ENCODE measurements at regions not wholly inside any gene's neighbourhood (a gene's known extent, or its start where the extent isn't known, plus 50 kb on each side); places are given as distances from the start of the nearest gene placed in this dataset.

DNA sequence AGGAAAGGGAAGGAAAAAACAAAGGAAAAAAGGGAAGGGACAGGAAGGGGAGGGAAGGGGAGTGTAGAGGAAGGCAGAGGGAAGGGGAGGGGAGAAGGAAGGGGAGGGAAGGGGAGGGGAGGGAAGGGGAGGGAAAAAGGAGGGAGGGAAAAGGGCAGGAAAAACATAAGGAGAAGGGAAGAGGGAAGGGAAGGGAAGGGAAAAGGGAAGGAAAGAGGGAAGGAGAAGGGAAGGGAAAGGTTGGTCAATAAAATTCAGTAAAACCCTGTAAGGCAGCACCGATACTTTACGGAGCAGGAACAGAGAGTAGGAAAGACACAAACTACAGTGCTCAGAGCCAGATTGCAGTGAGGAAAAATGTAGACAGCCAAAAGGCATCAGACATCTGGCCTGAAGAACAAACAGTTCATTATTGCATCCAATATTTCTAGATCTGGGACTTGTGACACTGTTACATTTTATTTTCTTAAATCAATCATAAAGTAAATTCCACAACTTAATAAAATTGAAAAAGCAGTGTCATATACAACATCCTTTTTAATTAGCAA is 322.0 kb downstream of the CRPPA start:
- intact Hi-C loops (cut with micrococcal nuclease), result no loop called here
- Mint-ChIP-seq H3K36me3 (ENCODE audit: insufficient read depth, unreplicated experiment) (no peaks in the 10 kb centered on the region), H3K4me1 (ENCODE audit: insufficient read depth, unreplicated experiment) (peaks cover 4% of the 10 kb centered on the region), H3K27ac (ENCODE audit: low read depth, unreplicated experiment) (no peak overlapping the region), H3K27me3 (ENCODE audit: insufficient read depth, unreplicated experiment) (no peaks in the 10 kb centered on the region), H3K4me3 (ENCODE audit: unreplicated experiment) (no peak overlapping the region), H3K9me3 (ENCODE audit: unreplicated experiment) (no peaks in the 10 kb centered on the region)
- POLR2A ChIA-PET, result no interaction called here
- BruUV-seq (replicated peaks), result no TSS peak
- TF ChIP-seq, protein P1, sequence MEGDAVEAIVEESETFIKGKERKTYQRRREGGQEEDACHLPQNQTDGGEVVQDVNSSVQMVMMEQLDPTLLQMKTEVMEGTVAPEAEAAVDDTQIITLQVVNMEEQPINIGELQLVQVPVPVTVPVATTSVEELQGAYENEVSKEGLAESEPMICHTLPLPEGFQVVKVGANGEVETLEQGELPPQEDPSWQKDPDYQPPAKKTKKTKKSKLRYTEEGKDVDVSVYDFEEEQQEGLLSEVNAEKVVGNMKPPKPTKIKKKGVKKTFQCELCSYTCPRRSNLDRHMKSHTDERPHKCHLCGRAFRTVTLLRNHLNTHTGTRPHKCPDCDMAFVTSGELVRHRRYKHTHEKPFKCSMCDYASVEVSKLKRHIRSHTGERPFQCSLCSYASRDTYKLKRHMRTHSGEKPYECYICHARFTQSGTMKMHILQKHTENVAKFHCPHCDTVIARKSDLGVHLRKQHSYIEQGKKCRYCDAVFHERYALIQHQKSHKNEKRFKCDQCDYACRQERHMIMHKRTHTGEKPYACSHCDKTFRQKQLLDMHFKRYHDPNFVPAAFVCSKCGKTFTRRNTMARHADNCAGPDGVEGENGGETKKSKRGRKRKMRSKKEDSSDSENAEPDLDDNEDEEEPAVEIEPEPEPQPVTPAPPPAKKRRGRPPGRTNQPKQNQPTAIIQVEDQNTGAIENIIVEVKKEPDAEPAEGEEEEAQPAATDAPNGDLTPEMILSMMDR (IDR thresholded peaks at IDR 0.05; ENCODE audit: unreplicated experiment), result no peak
- no peak for DNase-seq (ENCODE audit: unreplicated experiment)
- CTCF ChIA-PET, result interaction anchor here (0.7 to 3.2 kb wide), 3 partner anchors 15 to 429 kb away, joined by 3 to 19 read pairs (median 6); no protein-coding TSS in a partner anchor

DNA sequence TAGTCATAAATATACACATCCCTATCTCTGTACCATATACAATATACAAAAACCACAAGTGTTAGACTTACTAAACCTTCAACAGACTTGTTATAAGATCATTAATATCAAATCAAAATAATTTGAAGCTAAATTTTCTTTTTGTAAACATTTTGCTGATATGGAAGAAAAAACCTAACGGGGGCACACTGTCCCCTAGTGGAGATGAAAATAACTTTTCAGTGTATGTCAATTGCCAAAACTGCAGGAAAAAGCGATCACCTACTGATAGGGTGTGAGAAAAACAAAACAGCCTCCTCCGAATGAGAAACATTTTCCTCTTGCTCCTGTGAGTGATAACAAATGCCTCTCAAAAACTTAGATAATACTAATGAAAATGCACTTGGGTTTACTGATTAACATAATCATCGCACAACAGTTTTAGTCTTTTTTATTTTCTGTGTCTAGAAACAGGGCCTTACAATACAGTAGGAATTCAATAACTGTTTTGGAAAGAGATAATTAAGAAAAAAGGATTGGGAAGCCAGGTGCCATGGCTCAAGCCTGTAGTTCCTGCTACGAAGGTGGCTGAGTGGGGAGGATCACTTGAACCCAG is 322.7 kb downstream of the CRPPA start:
- Mint-ChIP-seq H3K27me3 (ENCODE audit: insufficient read depth, unreplicated experiment) (no peaks in the 10 kb centered on the region), H3K27ac (ENCODE audit: low read depth, unreplicated experiment) (no peak overlapping the region), H3K9me3 (ENCODE audit: unreplicated experiment) (no peaks in the 10 kb centered on the region), H3K4me3 (ENCODE audit: unreplicated experiment) (no peak overlapping the region), H3K36me3 (ENCODE audit: insufficient read depth, unreplicated experiment) (no peaks in the 10 kb centered on the region), H3K4me1 (ENCODE audit: insufficient read depth, unreplicated experiment) (peaks cover 4% of the 10 kb centered on the region)
- TF ChIP-seq, protein P1 (IDR thresholded peaks at IDR 0.05; ENCODE audit: unreplicated experiment), result peak; percentile 82
- CTCF ChIA-PET, result interaction anchor here (0.6 to 4.1 kb wide), 13 partner anchors 10 to 473 kb away, joined by 3 to 76 read pairs (median 3); no protein-coding TSS in a partner anchor
- no TSS peak for BruUV-seq (replicated peaks)
- intact Hi-C loops (cut with micrococcal nuclease), result loop anchor here (1.0 kb wide), 1 partner anchor 20 kb away; no protein-coding TSS in a partner anchor
- POLR2A ChIA-PET, result interaction anchor here (0.7 to 1.0 kb wide), 2 partner anchors 10 to 21 kb away, joined by 3 read pairs; no protein-coding TSS in a partner anchor
- DNase-seq (ENCODE audit: unreplicated experiment), result peak; percentile 59

DNA sequence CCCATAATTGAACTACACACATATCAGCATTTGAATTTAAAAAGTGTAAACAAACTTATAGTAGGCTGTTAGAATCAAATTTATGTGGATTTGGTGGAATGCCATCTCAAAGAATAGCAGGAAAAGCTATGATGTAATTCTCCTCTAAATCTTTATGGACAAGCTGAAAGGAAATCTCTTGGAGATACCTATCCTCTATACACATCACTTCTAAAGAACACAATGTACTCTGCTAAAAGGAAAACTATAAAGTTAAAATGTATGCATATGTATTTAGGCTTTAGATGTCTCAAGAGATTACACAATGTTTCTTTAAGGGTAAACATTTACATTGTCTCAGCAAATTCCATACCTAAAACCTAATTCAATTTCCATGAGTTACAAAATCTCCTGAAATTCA is 323.3 kb downstream of the CRPPA start:
- peak; percentile 49 for DNase-seq (ENCODE audit: unreplicated experiment)
- no peaks in the 10 kb centered on the region for H3K9me3 Mint-ChIP-seq (ENCODE audit: unreplicated experiment)
- H3K4me3 Mint-ChIP-seq (ENCODE audit: unreplicated experiment), result no peak overlapping the region
- ChIA-PET CTCF (interaction anchor here (0.6 to 4.1 kb wide), 16 partner anchors 10 to 794 kb away, joined by 3 to 76 read pairs (median 3); no protein-coding TSS in a partner anchor), POLR2A (interaction anchor here (0.7 to 1.0 kb wide), 2 partner anchors 9 to 20 kb away, joined by 3 read pairs; no protein-coding TSS in a partner anchor)
- TF ChIP-seq, protein P1 (IDR thresholded peaks at IDR 0.05; ENCODE audit: unreplicated experiment), result no peak
- H3K27ac Mint-ChIP-seq (ENCODE audit: low read depth, unreplicated experiment), result no peak overlapping the region
- no peaks in the 10 kb centered on the region for H3K27me3 Mint-ChIP-seq (ENCODE audit: insufficient read depth, unreplicated experiment)
- no TSS peak for BruUV-seq (replicated peaks)
- H3K36me3 Mint-ChIP-seq (ENCODE audit: insufficient read depth, unreplicated experiment), result no peaks in the 10 kb centered on the region
- peaks cover 4% of the 10 kb centered on the region for H3K4me1 Mint-ChIP-seq (ENCODE audit: insufficient read depth, unreplicated experiment)
- intact Hi-C loops (cut with micrococcal nuclease), result loop anchor here (1.0 kb wide), 1 partner anchor 20 kb away; no protein-coding TSS in a partner anchor

DNA sequence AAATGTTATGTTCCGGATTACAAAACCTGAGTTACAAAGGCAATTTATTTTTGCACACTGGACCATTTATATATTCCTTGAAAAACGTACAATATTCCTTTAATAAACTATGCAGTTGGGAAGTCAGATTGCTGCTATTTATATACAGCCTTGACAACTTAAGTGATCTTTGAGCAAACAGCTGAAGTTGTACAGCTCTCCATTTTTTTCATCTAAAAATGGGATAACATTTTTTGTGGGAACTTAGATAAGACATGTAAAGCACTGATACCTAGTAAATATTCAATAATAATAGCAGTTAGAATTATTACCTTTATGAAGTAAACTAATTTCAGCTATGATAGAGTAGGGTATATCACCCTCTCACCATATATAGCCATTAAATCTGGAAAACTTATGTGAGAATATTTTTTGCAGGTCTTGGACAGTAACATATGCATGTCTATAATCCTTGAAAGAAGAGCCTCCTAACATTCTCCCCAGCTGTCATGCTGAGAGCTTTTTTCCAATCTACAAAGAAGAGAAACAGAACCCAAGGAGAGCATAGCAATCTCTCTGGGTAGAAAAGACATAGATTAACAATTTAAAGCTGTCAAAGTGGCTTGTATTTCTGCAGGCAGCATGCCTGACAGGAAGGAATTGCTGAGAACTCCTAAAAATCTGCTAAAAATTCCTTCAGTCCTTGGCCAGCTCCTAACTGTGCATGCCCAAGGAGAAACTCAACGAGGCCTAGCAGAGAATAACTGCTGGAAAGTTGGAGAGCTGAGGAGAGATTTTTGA is 326.0 kb downstream of the CRPPA start:
- TF ChIP-seq, protein P1 (IDR thresholded peaks at IDR 0.05; ENCODE audit: unreplicated experiment), result no peak
- no peak overlapping the region for H3K4me3 Mint-ChIP-seq (ENCODE audit: unreplicated experiment)
- DNase-seq (ENCODE audit: unreplicated experiment), result no peak
- H3K4me1 Mint-ChIP-seq (ENCODE audit: insufficient read depth, unreplicated experiment), result peaks cover 4% of the 10 kb centered on the region
- BruUV-seq (replicated peaks), result no TSS peak
- H3K36me3 Mint-ChIP-seq (ENCODE audit: insufficient read depth, unreplicated experiment), result no peaks in the 10 kb centered on the region
- no peaks in the 10 kb centered on the region for H3K9me3 Mint-ChIP-seq (ENCODE audit: unreplicated experiment)
- ChIA-PET CTCF (interaction anchor here (0.6 to 4.1 kb wide), 5 partner anchors 16 to 921 kb away, joined by 3 to 76 read pairs (median 7); no protein-coding TSS in a partner anchor), POLR2A (interaction anchor here (0.6 kb wide), 1 partner anchor 787 kb away, joined by 3 read pairs; no protein-coding TSS in a partner anchor)
- no peaks in the 10 kb centered on the region for H3K27me3 Mint-ChIP-seq (ENCODE audit: insufficient read depth, unreplicated experiment)
- intact Hi-C loops (cut with micrococcal nuclease), result no loop called here
- H3K27ac Mint-ChIP-seq (ENCODE audit: low read depth, unreplicated experiment), result no peak overlapping the region
